HEK293T (cell line): ENCODE measurements at regions not wholly inside any gene's neighbourhood (a gene's known extent, or its start where the extent isn't known, plus 50 kb on each side); places are given as distances from the start of the nearest gene placed in this dataset.

Experiments
- ARNT ChIP-seq: fragments of 450-650 bp; IDR thresholded peaks from 2 replicates; pipeline ENCODE4 v1.6.1; 2017; ENCODE audit warnings: mild to moderate bottlenecking
- BHLHE40 ChIP-seq: fragments of 450-650 bp; IDR thresholded peaks from 2 replicates; pipeline ENCODE4 v1.6.1; 2016; ENCODE audit warnings: mild to moderate bottlenecking, moderate library complexity, borderline replicate concordance
- CTBP1 ChIP-seq: fragments of 450-650 bp; IDR thresholded peaks from 2 replicates; pipeline ENCODE4 v1.6.1; 2016; ENCODE audit warnings: borderline replicate concordance
- ELF4 ChIP-seq: fragments of 450-650 bp; IDR thresholded peaks from 2 replicates; pipeline ENCODE4 v1.6.1; 2017; ENCODE audit warnings: antibody characterized with exemption
- FOXK2 ChIP-seq: fragments of 450-650 bp; IDR thresholded peaks from 2 replicates; pipeline ENCODE4 v1.6.1; 2016; ENCODE audit warnings: mild to moderate bottlenecking
- FOXM1 ChIP-seq: fragments of 450-650 bp; IDR thresholded peaks from 2 replicates; pipeline ENCODE4 v1.6.1; 2017; ENCODE audit warnings: mild to moderate bottlenecking, borderline replicate concordance
- HDGF ChIP-seq: fragments of 450-650 bp; IDR thresholded peaks from 2 replicates; pipeline ENCODE4 v1.6.1; 2017; ENCODE audit warnings: antibody characterized with exemption, borderline replicate concordance
- L3MBTL2 ChIP-seq: fragments of 450-650 bp; conservative IDR thresholded peaks from 2 replicates; pipeline ENCODE4 v1.6.1; 2016; ENCODE audit warnings: mild to moderate bottlenecking
- NFRKB ChIP-seq: fragments of 450-650 bp; IDR thresholded peaks from 2 replicates; pipeline ENCODE4 v1.6.1; 2016; ENCODE audit warnings: mild to moderate bottlenecking, moderate library complexity
- SP1 ChIP-seq: fragments of 450-650 bp; IDR thresholded peaks from 2 replicates; pipeline ENCODE4 v1.6.1; 2017
- SUZ12 ChIP-seq: fragments of 450-650 bp; IDR thresholded peaks from 2 replicates; pipeline ENCODE4 v1.6.1; 2016; ENCODE audit warnings: mild to moderate bottlenecking
- TARDBP ChIP-seq: fragments of 450-650 bp; IDR thresholded peaks from 2 replicates; pipeline ENCODE4 v1.6.1; 2016

DNA sequence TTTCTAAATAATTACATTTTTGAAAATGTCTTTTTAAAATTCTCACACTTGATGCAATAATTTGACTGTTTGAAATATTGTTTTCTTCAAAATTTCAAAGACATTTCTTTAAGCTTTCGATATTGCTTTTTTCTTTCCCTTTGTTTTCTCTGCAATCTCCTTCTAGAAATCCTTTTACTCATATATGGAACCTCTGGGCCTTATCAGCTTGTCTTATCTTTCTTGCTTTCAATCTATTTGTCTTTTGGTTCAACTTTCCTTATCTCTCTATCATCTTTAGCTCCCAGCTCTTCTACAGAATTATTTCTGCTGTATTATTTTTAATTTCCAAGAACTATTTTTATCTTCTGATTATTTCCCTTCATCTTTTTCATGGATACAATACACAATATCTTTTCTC is 80.7 kb upstream of the DIAPH3 start:
- TF ChIP-seq CTBP1, result no peak
- TF ChIP-seq SP1, result no peak
- TF ChIP-seq L3MBTL2, result no peak
- no peak for TF ChIP-seq FOXM1
- TF ChIP-seq NFRKB, result no peak
- no peak for TF ChIP-seq ELF4
- TF ChIP-seq TARDBP, result no peak
- no peak for TF ChIP-seq ARNT
- TF ChIP-seq HDGF, result no peak
- no peak for TF ChIP-seq BHLHE40
- no peak for TF ChIP-seq FOXK2
- TF ChIP-seq SUZ12, result no peak
